ENCODE measurements at regions not wholly inside any gene's neighbourhood (a gene's known extent, or its start where the extent isn't known, plus 50 kb on each side); places are given as distances from the start of the nearest gene placed in this dataset.
"Not testable (repeated sequence)": the region's sequence is repeated elsewhere in the genome, so short reads cannot be mapped to it uniquely, and the experiment has no call there.

- TF ChIP-seq EZH2 (IDR thresholded peaks at IDR 0.05), result no peak
- TF ChIP-seq, protein P1, sequence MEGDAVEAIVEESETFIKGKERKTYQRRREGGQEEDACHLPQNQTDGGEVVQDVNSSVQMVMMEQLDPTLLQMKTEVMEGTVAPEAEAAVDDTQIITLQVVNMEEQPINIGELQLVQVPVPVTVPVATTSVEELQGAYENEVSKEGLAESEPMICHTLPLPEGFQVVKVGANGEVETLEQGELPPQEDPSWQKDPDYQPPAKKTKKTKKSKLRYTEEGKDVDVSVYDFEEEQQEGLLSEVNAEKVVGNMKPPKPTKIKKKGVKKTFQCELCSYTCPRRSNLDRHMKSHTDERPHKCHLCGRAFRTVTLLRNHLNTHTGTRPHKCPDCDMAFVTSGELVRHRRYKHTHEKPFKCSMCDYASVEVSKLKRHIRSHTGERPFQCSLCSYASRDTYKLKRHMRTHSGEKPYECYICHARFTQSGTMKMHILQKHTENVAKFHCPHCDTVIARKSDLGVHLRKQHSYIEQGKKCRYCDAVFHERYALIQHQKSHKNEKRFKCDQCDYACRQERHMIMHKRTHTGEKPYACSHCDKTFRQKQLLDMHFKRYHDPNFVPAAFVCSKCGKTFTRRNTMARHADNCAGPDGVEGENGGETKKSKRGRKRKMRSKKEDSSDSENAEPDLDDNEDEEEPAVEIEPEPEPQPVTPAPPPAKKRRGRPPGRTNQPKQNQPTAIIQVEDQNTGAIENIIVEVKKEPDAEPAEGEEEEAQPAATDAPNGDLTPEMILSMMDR (IDR thresholded peaks at IDR 0.05), result no peak
- no peak for TF ChIP-seq EZH2phosphoT487 (IDR thresholded peaks at IDR 0.05)
- no peak overlapping the region for H3K27ac Mint-ChIP-seq
- no peaks in the 10 kb centered on the region for H3K27me3 Mint-ChIP-seq (ENCODE audit: insufficient read depth, low read depth)
- H3K36me3 Mint-ChIP-seq, result no peaks in the 10 kb centered on the region
- Histone ChIP-seq H3K27me3 (no peaks in the 10 kb centered on the region), H3K27ac (no peak overlapping the region), H3K4me2 (no peak overlapping the region), H3K4me3 (no peak overlapping the region), H3K36me3 (no peaks in the 10 kb centered on the region), H4K20me1 (ENCODE audit: low read depth) (no peaks in the 10 kb centered on the region), H2AFZ (replicated peaks) (no peak overlapping the region), H3K79me2 (ENCODE audit: low read depth) (no peaks in the 10 kb centered on the region), H3K9ac (no peak overlapping the region), H3K9me3 (ENCODE audit: low read depth) (no peaks in the 10 kb centered on the region), H3K4me1 (no peaks in the 10 kb centered on the region), H3F3A (ENCODE audit: low read depth) (peaks cover under 1% of the 10 kb centered on the region)
- H3K4me1 Mint-ChIP-seq, result peaks cover 4% of the 10 kb centered on the region
- no peak for DNase-seq (ENCODE audit: low spot score)
- H3K9me3 Mint-ChIP-seq, result no peaks in the 10 kb centered on the region
- H3K4me3 Mint-ChIP-seq, result no peak overlapping the region
Observed at GRCh38 chr9:135359764-135360163, 119.8 kb upstream of the PPP1R26 start.

DNA sequence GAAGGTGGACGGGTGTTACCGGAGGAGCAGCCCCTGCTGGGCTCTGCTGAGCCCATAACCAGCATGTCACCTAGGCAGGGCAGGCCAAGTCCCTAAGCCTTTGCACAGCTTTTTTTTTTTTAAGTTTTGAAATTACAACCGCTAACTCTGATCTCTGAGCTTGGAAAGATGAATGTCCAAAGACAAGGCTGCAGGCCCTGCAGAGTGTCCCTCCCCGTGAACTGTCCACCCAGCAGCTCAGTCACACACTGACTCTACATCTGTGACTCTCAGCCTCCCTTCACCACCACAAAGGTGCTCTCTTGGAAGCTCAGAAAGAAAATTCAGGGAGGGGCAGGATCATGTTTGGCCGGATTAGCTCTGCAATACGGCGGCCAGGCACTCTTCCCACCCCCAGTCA, 119.0 kb upstream of the PPP1R26 start:
- Mint-ChIP-seq H3K9me3 (no peaks in the 10 kb centered on the region), H3K27ac (no peak overlapping the region), H3K4me3 (no peak overlapping the region), H3K4me1 (peaks cover 8% of the 10 kb centered on the region), H3K27me3 (ENCODE audit: insufficient read depth, low read depth) (no peaks in the 10 kb centered on the region), H3K36me3 (no peaks in the 10 kb centered on the region)
- Histone ChIP-seq H3F3A (ENCODE audit: low read depth) (peaks cover 9% of the 10 kb centered on the region), H3K36me3 (no peaks in the 10 kb centered on the region), H4K20me1 (ENCODE audit: low read depth) (no peaks in the 10 kb centered on the region), H2AFZ (replicated peaks) (no peak overlapping the region), H3K27me3 (no peaks in the 10 kb centered on the region), H3K4me1 (peaks cover 8% of the 10 kb centered on the region), H3K4me2 (no peak overlapping the region), H3K79me2 (ENCODE audit: low read depth) (no peaks in the 10 kb centered on the region), H3K9ac (no peak overlapping the region), H3K27ac (no peak overlapping the region), H3K9me3 (ENCODE audit: low read depth) (no peaks in the 10 kb centered on the region), H3K4me3 (no peak overlapping the region)
- TF ChIP-seq EZH2phosphoT487 (IDR thresholded peaks at IDR 0.05) (no peak), EZH2 (IDR thresholded peaks at IDR 0.05) (no peak)
- TF ChIP-seq, protein P1 (IDR thresholded peaks at IDR 0.05), result no peak
- no peak for DNase-seq (ENCODE audit: low spot score)

- H3K4me3 ChIP-seq; H3K36me3 Mint-ChIP-seq; H3K9me3 Mint-ChIP-seq; H3K9me3 ChIP-seq (ENCODE audit: low read depth); H3K4me3 Mint-ChIP-seq; H3K36me3 ChIP-seq; H3K27ac Mint-ChIP-seq; H3K9ac ChIP-seq; DNase-seq (ENCODE audit: low spot score); H3K27me3 ChIP-seq; H3K27me3 Mint-ChIP-seq (ENCODE audit: insufficient read depth, low read depth); H3K79me2 ChIP-seq (ENCODE audit: low read depth); H3K4me2 ChIP-seq; H2AFZ ChIP-seq (replicated peaks); H3K27ac ChIP-seq; H4K20me1 ChIP-seq (ENCODE audit: low read depth): not testable (repeated sequence)
- H3K4me1 Mint-ChIP-seq, result peaks cover 17% of the 10 kb centered on the region
- peaks cover 15% of the 10 kb centered on the region for H3F3A ChIP-seq (ENCODE audit: low read depth)
- H3K4me1 ChIP-seq, result peaks cover 18% of the 10 kb centered on the region
Observed at GRCh38 chr9:135361668-135362067, 117.9 kb upstream of the PPP1R26 start.

DNA sequence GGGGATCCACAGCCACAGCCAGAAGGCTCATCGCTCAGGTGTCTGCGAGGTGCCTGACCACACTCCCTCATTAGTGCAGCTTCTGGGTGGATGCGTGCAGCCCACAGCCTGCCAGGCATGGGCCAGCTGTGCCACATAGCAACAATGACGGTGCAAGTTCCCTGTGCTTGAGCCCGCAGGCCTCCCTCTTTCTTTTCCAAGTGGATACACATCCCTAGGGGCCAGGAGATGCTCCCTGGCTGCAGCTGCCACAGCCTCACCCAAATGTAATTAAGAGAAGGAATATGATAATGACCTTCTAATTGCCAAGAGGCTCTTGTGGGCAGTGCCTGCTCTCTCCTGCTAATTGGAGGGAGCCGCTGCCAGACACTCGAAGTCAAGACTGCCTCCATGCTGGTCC, 116.0 kb upstream of the PPP1R26 start:
- no peak overlapping the region for H3K27ac ChIP-seq
- H4K20me1 ChIP-seq (ENCODE audit: low read depth), result no peaks in the 10 kb centered on the region
- Mint-ChIP-seq H3K9me3 (no peaks in the 10 kb centered on the region), H3K4me1 (peaks cover 13% of the 10 kb centered on the region), H3K36me3 (no peaks in the 10 kb centered on the region), H3K4me3 (no peak overlapping the region), H3K27me3 (ENCODE audit: insufficient read depth, low read depth) (peaks cover 4% of the 10 kb centered on the region), H3K27ac (no peak overlapping the region)
- TF ChIP-seq EZH2 (IDR thresholded peaks at IDR 0.05), result no peak
- TF ChIP-seq, protein P1 (IDR thresholded peaks at IDR 0.05), result no peak
- no peak for TF ChIP-seq EZH2phosphoT487 (IDR thresholded peaks at IDR 0.05)
- no peak overlapping the region for H3K9ac ChIP-seq
- no peaks in the 10 kb centered on the region for H3K9me3 ChIP-seq (ENCODE audit: low read depth)
- no peaks in the 10 kb centered on the region for H3K36me3 ChIP-seq
- H3K79me2 ChIP-seq (ENCODE audit: low read depth), result no peaks in the 10 kb centered on the region
- H3F3A ChIP-seq (ENCODE audit: low read depth), result peaks cover 15% of the 10 kb centered on the region
- no peaks in the 10 kb centered on the region for H3K27me3 ChIP-seq
- H3K4me1 ChIP-seq, result peaks cover 18% of the 10 kb centered on the region
- H3K4me3 ChIP-seq, result no peak overlapping the region
- no peak overlapping the region for H3K4me2 ChIP-seq
- no peak overlapping the region for H2AFZ ChIP-seq (replicated peaks)
- no peak for DNase-seq (ENCODE audit: low spot score)
